ENCODE measurements at regions not wholly inside any gene's neighbourhood (a gene's known extent, or its start where the extent isn't known, plus 50 kb on each side); places are given as distances from the start of the nearest gene placed in this dataset.

- TF ChIP-seq EP300 (IDR thresholded peaks at IDR 0.05) (no peak), POLR2A (IDR thresholded peaks at IDR 0.05) (no peak)
- TF ChIP-seq, protein P1, sequence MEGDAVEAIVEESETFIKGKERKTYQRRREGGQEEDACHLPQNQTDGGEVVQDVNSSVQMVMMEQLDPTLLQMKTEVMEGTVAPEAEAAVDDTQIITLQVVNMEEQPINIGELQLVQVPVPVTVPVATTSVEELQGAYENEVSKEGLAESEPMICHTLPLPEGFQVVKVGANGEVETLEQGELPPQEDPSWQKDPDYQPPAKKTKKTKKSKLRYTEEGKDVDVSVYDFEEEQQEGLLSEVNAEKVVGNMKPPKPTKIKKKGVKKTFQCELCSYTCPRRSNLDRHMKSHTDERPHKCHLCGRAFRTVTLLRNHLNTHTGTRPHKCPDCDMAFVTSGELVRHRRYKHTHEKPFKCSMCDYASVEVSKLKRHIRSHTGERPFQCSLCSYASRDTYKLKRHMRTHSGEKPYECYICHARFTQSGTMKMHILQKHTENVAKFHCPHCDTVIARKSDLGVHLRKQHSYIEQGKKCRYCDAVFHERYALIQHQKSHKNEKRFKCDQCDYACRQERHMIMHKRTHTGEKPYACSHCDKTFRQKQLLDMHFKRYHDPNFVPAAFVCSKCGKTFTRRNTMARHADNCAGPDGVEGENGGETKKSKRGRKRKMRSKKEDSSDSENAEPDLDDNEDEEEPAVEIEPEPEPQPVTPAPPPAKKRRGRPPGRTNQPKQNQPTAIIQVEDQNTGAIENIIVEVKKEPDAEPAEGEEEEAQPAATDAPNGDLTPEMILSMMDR (IDR thresholded peaks at IDR 0.05), result no peak
Observed at GRCh38 chrX:44054863-44055601, 81.8 kb upstream of the NDP start.
